GM23338 (cell line): ENCODE measurements at regions not wholly inside any gene's neighbourhood (a gene's known extent, or its start where the extent isn't known, plus 50 kb on each side); places are given as distances from the start of the nearest gene placed in this dataset.

ENCODE experiments used
- ATAC-seq: fragments of 200-7000 bp; cut with Tn5 transposase; 3 replicates; pipeline ENCODE4 v1.9.1; 2020
- DNase-seq: peaks from one replicate; pipeline ENCODE4 v3.0.0-alpha.2; 2015; ENCODE audit warnings: low spot score
- H2AFZ ChIP-seq: fragments of 200-600 bp; sonication (generic); 2 replicates; pipeline ENCODE4 v1.8.0; 2016; ENCODE audit warnings: antibody characterized with exemption, mild to moderate bottlenecking, moderate library complexity
- H3F3A ChIP-seq: fragments of 200-600 bp; sonication (generic); replicated peaks from 2 replicates; pipeline ENCODE4 v1.8.0; 2017; ENCODE audit warnings: antibody characterized with exemption, mixed run types, low read depth
- H3K27ac ChIP-seq: fragments of 200-600 bp; sonication (generic); 2 replicates; pipeline ENCODE4 v1.6.1; 2016; ENCODE audit warnings: low read depth
- H3K27me3 ChIP-seq: fragments of 200-600 bp; sonication (generic); 2 replicates; pipeline ENCODE4 v1.8.0; 2016; ENCODE audit warnings: mild to moderate bottlenecking, mixed run types, moderate library complexity; ENCODE audit not compliant: insufficient read depth
- H3K36me3 ChIP-seq: fragments of 200-600 bp; sonication (generic); 2 replicates; pipeline ENCODE4 v1.8.0; 2016; ENCODE audit warnings: mild to moderate bottlenecking; ENCODE audit not compliant: insufficient read depth
- H3K4me1 ChIP-seq: fragments of 200-600 bp; sonication (generic); 2 replicates; pipeline ENCODE4 v1.8.0; 2016; ENCODE audit warnings: mild to moderate bottlenecking, moderate library complexity; ENCODE audit not compliant: insufficient read depth
- H3K4me2 ChIP-seq: fragments of 200-600 bp; sonication (generic); 2 replicates; pipeline ENCODE4 v1.7.1; 2017; ENCODE audit warnings: mixed run types
- H3K4me3 ChIP-seq: fragments of 200-600 bp; sonication (generic); 2 replicates; pipeline ENCODE4 v1.6.1; 2016; ENCODE audit warnings: mixed run types
- H3K79me2 ChIP-seq: fragments of 200-600 bp; sonication (generic); replicated peaks from 2 replicates; pipeline ENCODE4 v1.8.0; 2017; ENCODE audit warnings: mild to moderate bottlenecking; ENCODE audit not compliant: insufficient read depth
- H3K9me2 ChIP-seq: fragments of 200-600 bp; sonication (generic); 2 replicates; pipeline ENCODE4 v1.8.0; 2017; ENCODE audit not compliant: insufficient read depth
- H4K20me1 ChIP-seq: fragments of 200-600 bp; sonication (generic); replicated peaks from 2 replicates; pipeline ENCODE4 v1.8.0; 2017; ENCODE audit warnings: mild to moderate bottlenecking; ENCODE audit not compliant: insufficient read depth
- H3K27ac Mint-ChIP-seq: 2 replicates; pipeline ENCODE4 v1.8.0; 2020; ENCODE audit warnings: inconsistent platforms, mild to moderate bottlenecking, moderate library complexity, mixed read lengths
- H3K27me3 Mint-ChIP-seq: 3 replicates; pipeline ENCODE4 v1.8.0; 2022; ENCODE audit warnings: low read depth, mild to moderate bottlenecking, moderate library complexity, mixed read lengths, inconsistent platforms; ENCODE audit not compliant: insufficient read depth, poor library complexity
- H3K36me3 Mint-ChIP-seq: 3 replicates; pipeline ENCODE4 v1.8.0; 2021; ENCODE audit warnings: low read depth, mild to moderate bottlenecking, inconsistent platforms, moderate library complexity, mixed read lengths
- H3K4me1 Mint-ChIP-seq: 3 replicates; pipeline ENCODE4 v1.8.0; 2020; ENCODE audit warnings: mild to moderate bottlenecking, inconsistent platforms, mixed read lengths
- H3K4me3 Mint-ChIP-seq: 3 replicates; pipeline ENCODE4 v1.8.0; 2021; ENCODE audit warnings: moderate library complexity, mild to moderate bottlenecking, inconsistent platforms, mixed read lengths
- H3K9me3 Mint-ChIP-seq: 3 replicates; pipeline ENCODE4 v1.8.0; 2020; ENCODE audit warnings: moderate library complexity, mild to moderate bottlenecking, inconsistent platforms, mixed read lengths
- CREB1 ChIP-seq: fragments of 250-450 bp; sonication (Bioruptor Pico); IDR thresholded peaks from 2 replicates; pipeline ENCODE4 v1.5.0; 2020; ENCODE audit warnings: low read depth, mild to moderate bottlenecking, moderate library complexity
- ETS1 ChIP-seq: IDR thresholded peaks from 2 replicates; pipeline ENCODE4 v1.6.1; 2016; ENCODE audit warnings: antibody characterized with exemption
- EZH2 ChIP-seq: fragments of 200-600 bp; sonication (generic); IDR thresholded peaks from one replicate; pipeline ENCODE4 v1.8.0; 2017; ENCODE audit warnings: antibody characterized with exemption, mild to moderate bottlenecking, low read depth; ENCODE audit not compliant: unreplicated experiment
- EZH2phosphoT487 ChIP-seq: fragments of 200-600 bp; sonication (generic); IDR thresholded peaks from one replicate; pipeline ENCODE4 v1.8.1; 2018; ENCODE audit warnings: antibody characterized with exemption; ENCODE audit not compliant: unreplicated experiment
- POLR2AphosphoS5 ChIP-seq: IDR thresholded peaks from 2 replicates; pipeline ENCODE4 v1.6.1; 2016; ENCODE audit warnings: antibody characterized with exemption, low read depth
- ZNF114 ChIP-seq: fragments of 250-450 bp; sonication (Bioruptor Pico); IDR thresholded peaks from 2 replicates; pipeline ENCODE4 v1.5.0; 2020; ENCODE audit warnings: mild to moderate bottlenecking, moderate library complexity
- ZNF462 ChIP-seq: fragments of 250-450 bp; sonication (Bioruptor Pico); IDR thresholded peaks from 2 replicates; pipeline ENCODE4 v1.5.0; 2020; ENCODE audit warnings: mild to moderate bottlenecking, moderate library complexity

GRCh38 chr6:21947731-21948386 lies 349.0 kb downstream of the PRL start (continued):
- TF ChIP-seq ZNF462: no peak
- TF ChIP-seq POLR2AphosphoS5: no peak
- TF ChIP-seq ETS1: no peak
- TF ChIP-seq EZH2: no peak
- TF ChIP-seq EZH2phosphoT487: no peak
- TF ChIP-seq CREB1 (CRISPR knock-in tag): no peak
- no peak for TF ChIP-seq ZNF114

- Histone ChIP-seq H3K27me3 (no peaks in the 10 kb centered on the region), H3K27ac (no peak overlapping the region), H3K4me2 (no peak overlapping the region), H2AFZ (no peak overlapping the region), H3K79me2 (peaks cover 17% of the 10 kb centered on the region), H3K36me3 (no peaks in the 10 kb centered on the region), H3K4me3 (no peak overlapping the region), H3K4me1 (peaks cover 7% of the 10 kb centered on the region), H3F3A (no peaks in the 10 kb centered on the region), H3K9me2 (no peaks in the 10 kb centered on the region), H4K20me1 (no peaks in the 10 kb centered on the region; the same call in 1 of the 2 replicates)
- Mint-ChIP-seq H3K27ac (no peak overlapping the region), H3K4me3 (no peak overlapping the region), H3K4me1 (peaks cover 43% of the 10 kb centered on the region), H3K27me3 (peaks cover 11% of the 10 kb centered on the region), H3K9me3 (no peaks in the 10 kb centered on the region), H3K36me3 (no peaks in the 10 kb centered on the region)
- ATAC-seq (no peak), DNase-seq (no peak)
- TF ChIP-seq ZNF462 (no peak), POLR2AphosphoS5 (no peak)
These were observed 347.5 kb downstream of the PRL start for GRCh38 chr6:21949211-21949801.
